Glutamatergic neuron (in vitro differentiated cells): ENCODE measurements at regions not wholly inside any gene's neighbourhood (a gene's known extent, or its start where the extent isn't known, plus 50 kb on each side); places are given as distances from the start of the nearest gene placed in this dataset.
"Not testable (repeated sequence)": the region's sequence is repeated elsewhere in the genome, so short reads cannot be mapped to it uniquely, and the experiment has no call there.

Experiments used
- DNase-seq: peaks from one replicate; pipeline ENCODE4 v3.0.0; 2022
- H3K27ac Mint-ChIP-seq: one replicate; pipeline ENCODE4 v1.8.0; 2020; ENCODE audit warnings: mild to moderate bottlenecking, mixed read lengths, inconsistent platforms; ENCODE audit not compliant: unreplicated experiment
- H3K27me3 Mint-ChIP-seq: one replicate; pipeline ENCODE4 v1.8.0; 2020; ENCODE audit warnings: mild to moderate bottlenecking, moderate library complexity, mixed read lengths, inconsistent platforms; ENCODE audit not compliant: unreplicated experiment
- H3K36me3 Mint-ChIP-seq: one replicate; pipeline ENCODE4 v1.8.0; 2020; ENCODE audit warnings: mild to moderate bottlenecking, mixed read lengths, inconsistent platforms; ENCODE audit not compliant: unreplicated experiment
- H3K4me1 Mint-ChIP-seq: one replicate; pipeline ENCODE4 v1.8.0; 2020; ENCODE audit warnings: mild to moderate bottlenecking, low read depth, mixed read lengths, inconsistent platforms; ENCODE audit not compliant: unreplicated experiment
- H3K4me3 Mint-ChIP-seq: one replicate; pipeline ENCODE4 v1.8.0; 2020; ENCODE audit warnings: mild to moderate bottlenecking, mixed read lengths, inconsistent platforms; ENCODE audit not compliant: unreplicated experiment
- H3K9me3 Mint-ChIP-seq: one replicate; pipeline ENCODE4 v1.8.0; 2020; ENCODE audit warnings: mild to moderate bottlenecking, moderate library complexity, mixed read lengths, inconsistent platforms; ENCODE audit not compliant: unreplicated experiment
- CTCF ChIP-seq: fragments of 200-600 bp; sonication (generic); IDR thresholded peaks from one replicate; pipeline ENCODE4 v1.5.0; 2021; ENCODE audit not compliant: partially characterized antibody, unreplicated experiment

GRCh38 chrX:144738246-144738645 lies 509.1 kb upstream of the SPANXN1 start:
- Mint-ChIP-seq H3K36me3 (no peaks in the 10 kb centered on the region), H3K27ac (no peak overlapping the region), H3K9me3 (no peaks in the 10 kb centered on the region), H3K4me3 (no peak overlapping the region), H3K27me3 (no peaks in the 10 kb centered on the region), H3K4me1 (no peaks in the 10 kb centered on the region)
- no peak for TF ChIP-seq CTCF
- no peak for DNase-seq

- Mint-ChIP-seq H3K4me3 (no peak overlapping the region), H3K27ac (no peak overlapping the region), H3K4me1 (no peaks in the 10 kb centered on the region), H3K36me3 (no peaks in the 10 kb centered on the region), H3K9me3 (no peaks in the 10 kb centered on the region), H3K27me3 (peaks cover 2% of the 10 kb centered on the region)
- TF ChIP-seq CTCF = no peak
- DNase-seq = no peak
Measured at GRCh38 chrX:144768540-144768939, 478.8 kb upstream of the SPANXN1 start.

GRCh38 chrX:144783528-144783927 lies 463.8 kb upstream of the SPANXN1 start:
- not testable (repeated sequence) for DNase-seq, H3K4me1 Mint-ChIP-seq, H3K4me3 Mint-ChIP-seq, H3K27me3 Mint-ChIP-seq, H3K9me3 Mint-ChIP-seq, H3K36me3 Mint-ChIP-seq, H3K27ac Mint-ChIP-seq

- Mint-ChIP-seq H3K27ac (no peak overlapping the region), H3K4me1 (no peaks in the 10 kb centered on the region), H3K4me3 (no peak overlapping the region), H3K27me3 (no peaks in the 10 kb centered on the region), H3K9me3 (peaks cover 2% of the 10 kb centered on the region), H3K36me3 (no peaks in the 10 kb centered on the region)
- no peak for TF ChIP-seq CTCF
- DNase-seq = no peak
Measured at GRCh38 chrX:144790148-144790547, 457.2 kb upstream of the SPANXN1 start.

- Mint-ChIP-seq H3K9me3 (no peaks in the 10 kb centered on the region), H3K36me3 (no peaks in the 10 kb centered on the region), H3K4me1 (no peaks in the 10 kb centered on the region), H3K27me3 (no peaks in the 10 kb centered on the region), H3K27ac (no peak overlapping the region), H3K4me3 (no peak overlapping the region)
- no peak for DNase-seq
- no peak for TF ChIP-seq CTCF
Measured at GRCh38 chrX:144791298-144791697, 456.0 kb upstream of the SPANXN1 start.

GRCh38 chrX:144798972-144799371 lies 448.3 kb upstream of the SPANXN1 start:
- Mint-ChIP-seq H3K27ac (no peak overlapping the region), H3K4me3 (no peak overlapping the region), H3K36me3 (no peaks in the 10 kb centered on the region), H3K9me3 (no peaks in the 10 kb centered on the region), H3K4me1 (no peaks in the 10 kb centered on the region), H3K27me3 (no peaks in the 10 kb centered on the region)
- no peak for DNase-seq
- no peak for TF ChIP-seq CTCF
